ENCODE measurements at regions not wholly inside any gene's neighbourhood (a gene's known extent, or its start where the extent isn't known, plus 50 kb on each side); places are given as distances from the start of the nearest gene placed in this dataset.
A peak's percentile ranks its signal among the peaks of the same experiment; 100 is the strongest.
"Not testable (repeated sequence)": the region's sequence is repeated elsewhere in the genome, so short reads cannot be mapped to it uniquely, and the experiment has no call there.

GRCh38 chr3:154884952-154885351, 195.2 kb upstream of the MME start:
- no peak overlapping the region for H3K4me3 Mint-ChIP-seq
- peak overlapping the region; percentile 60 for H3K27ac Mint-ChIP-seq
- peaks cover 3% of the 10 kb centered on the region; the same call in 1 of the 2 replicates for H3K27me3 Mint-ChIP-seq (ENCODE audit: insufficient read depth)
- DNase-seq = peak; percentile 33
- peaks cover 17% of the 10 kb centered on the region for H3K36me3 Mint-ChIP-seq (ENCODE audit: low read depth)
- H3K4me1 Mint-ChIP-seq (ENCODE audit: low read depth) = peaks cover 36% of the 10 kb centered on the region
- TF ChIP-seq CTCF (IDR thresholded peaks at IDR 0.05) = no peak
- H3K9me3 Mint-ChIP-seq = peaks cover 3% of the 10 kb centered on the region; the same call in 1 of the 2 replicates

- Mint-ChIP-seq H3K36me3 (ENCODE audit: low read depth) (peaks cover 10% of the 10 kb centered on the region; the same call in 1 of the 2 replicates), H3K4me1 (ENCODE audit: low read depth) (peaks cover 9% of the 10 kb centered on the region; the same call in 1 of the 2 replicates), H3K4me3 (no peak overlapping the region), H3K27me3 (ENCODE audit: insufficient read depth) (peaks cover 5% of the 10 kb centered on the region), H3K27ac (no peak overlapping the region), H3K9me3 (peaks cover 3% of the 10 kb centered on the region; the same call in 1 of the 2 replicates)
- DNase-seq = no peak
- no peak for TF ChIP-seq CTCF (IDR thresholded peaks at IDR 0.05)
Observed at GRCh38 chr3:154875142-154875541, 205.0 kb upstream of the MME start.

- DNase-seq = no peak
- H3K36me3 Mint-ChIP-seq (ENCODE audit: low read depth) = no peaks in the 10 kb centered on the region
- no peak overlapping the region for H3K4me3 Mint-ChIP-seq
- no peak for TF ChIP-seq CTCF (IDR thresholded peaks at IDR 0.05)
- no peak overlapping the region for H3K27ac Mint-ChIP-seq
- H3K27me3 Mint-ChIP-seq (ENCODE audit: insufficient read depth) = peaks cover 2% of the 10 kb centered on the region; the same call in 1 of the 2 replicates
- no peaks in the 10 kb centered on the region for H3K9me3 Mint-ChIP-seq
- H3K4me1 Mint-ChIP-seq (ENCODE audit: low read depth) = peaks cover 13% of the 10 kb centered on the region
Observed at GRCh38 chr3:154872696-154873095, 207.4 kb upstream of the MME start.

- H3K36me3 Mint-ChIP-seq (ENCODE audit: low read depth) = no peaks in the 10 kb centered on the region
- H3K4me1 Mint-ChIP-seq (ENCODE audit: low read depth) = peaks cover 16% of the 10 kb centered on the region
- H3K27ac Mint-ChIP-seq = no peak overlapping the region
- no peaks in the 10 kb centered on the region; the same call in 1 of the 2 replicates for H3K27me3 Mint-ChIP-seq (ENCODE audit: insufficient read depth)
- H3K4me3 Mint-ChIP-seq = no peak overlapping the region
- H3K9me3 Mint-ChIP-seq = no peaks in the 10 kb centered on the region
- DNase-seq = no peak
- TF ChIP-seq CTCF (IDR thresholded peaks at IDR 0.05) = no peak
Observed at GRCh38 chr3:154872074-154872473, 208.0 kb upstream of the MME start.

- DNase-seq = no peak
- H3K4me3 Mint-ChIP-seq = no peak overlapping the region
- no peaks in the 10 kb centered on the region; the same call in 1 of the 2 replicates for H3K27me3 Mint-ChIP-seq (ENCODE audit: insufficient read depth)
- no peaks in the 10 kb centered on the region for H3K36me3 Mint-ChIP-seq (ENCODE audit: low read depth)
- no peak for TF ChIP-seq CTCF (IDR thresholded peaks at IDR 0.05)
- no peak overlapping the region for H3K27ac Mint-ChIP-seq
- no peaks in the 10 kb centered on the region for H3K9me3 Mint-ChIP-seq
- peaks cover 15% of the 10 kb centered on the region; the same call in 1 of the 2 replicates for H3K4me1 Mint-ChIP-seq (ENCODE audit: low read depth)
Observed at GRCh38 chr3:154864947-154865346, 215.2 kb upstream of the MME start.

- H3K4me1 Mint-ChIP-seq (ENCODE audit: low read depth) = peaks cover 8% of the 10 kb centered on the region; the same call in 1 of the 2 replicates
- no peaks in the 10 kb centered on the region for H3K27me3 Mint-ChIP-seq (ENCODE audit: insufficient read depth)
- TF ChIP-seq CTCF (IDR thresholded peaks at IDR 0.05) = no peak
- H3K36me3 Mint-ChIP-seq (ENCODE audit: low read depth) = no peaks in the 10 kb centered on the region
- H3K4me3 Mint-ChIP-seq = no peak overlapping the region
- no peaks in the 10 kb centered on the region for H3K9me3 Mint-ChIP-seq
- no peak for DNase-seq
- H3K27ac Mint-ChIP-seq = no peak overlapping the region
Observed at GRCh38 chr3:154862265-154862664, 217.9 kb upstream of the MME start.

GRCh38 chr3:154852998-154853397, 227.1 kb upstream of the MME start:
- H3K4me3 Mint-ChIP-seq; H3K36me3 Mint-ChIP-seq (ENCODE audit: low read depth); H3K27me3 Mint-ChIP-seq (ENCODE audit: insufficient read depth); H3K9me3 Mint-ChIP-seq; H3K4me1 Mint-ChIP-seq (ENCODE audit: low read depth); DNase-seq; H3K27ac Mint-ChIP-seq: not testable (repeated sequence)

Measured in HFFc6 (cell line).